ENCODE measurements at regions not wholly inside any gene's neighbourhood (a gene's known extent, or its start where the extent isn't known, plus 50 kb on each side); places are given as distances from the start of the nearest gene placed in this dataset.

DNA sequence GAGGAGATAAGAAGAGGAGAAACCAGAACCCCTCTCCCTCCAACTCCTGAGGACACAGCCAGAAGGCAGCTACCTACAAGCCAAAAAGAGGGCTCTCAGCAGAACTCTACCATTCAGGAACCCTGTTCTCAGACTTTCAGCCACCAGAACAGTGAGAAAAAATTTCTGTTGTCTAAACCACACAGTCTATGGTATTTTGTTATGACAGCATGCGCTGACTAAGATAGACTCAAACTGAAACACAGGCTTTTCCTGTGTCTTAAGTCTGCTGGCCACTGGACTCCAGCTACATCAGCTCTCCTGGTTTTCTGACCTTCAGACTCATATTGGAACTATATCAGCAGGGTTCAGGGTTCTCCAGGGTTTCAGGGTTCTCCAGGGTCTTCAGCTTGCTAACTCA, 126.5 kb upstream of the TNFSF4 start:
- intact Hi-C loops (cut with DNase I): no loop called here

DNA sequence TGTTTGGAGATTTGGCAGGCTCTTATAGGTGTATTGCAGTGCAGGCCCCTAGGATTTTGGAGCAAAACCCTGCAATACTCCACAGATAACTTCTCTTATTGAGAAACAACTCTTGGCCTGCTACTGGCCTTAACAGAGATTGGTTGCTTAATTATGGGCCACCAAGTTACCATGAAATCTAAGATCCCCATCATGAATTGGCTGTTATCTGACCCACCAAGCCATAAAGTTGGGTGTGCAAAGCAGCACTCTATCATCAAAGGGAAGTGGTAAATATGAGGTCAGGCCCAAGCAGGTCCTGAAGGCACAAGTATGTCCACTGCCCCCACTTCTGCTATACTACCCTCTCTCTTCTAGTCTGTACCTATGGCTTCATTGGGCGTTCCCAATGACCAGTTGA, 130.0 kb upstream of the TNFSF4 start:
- intact Hi-C loops (cut with DNase I): no loop called here

More for the DNA sequence above, 126.5 kb upstream of the TNFSF4 start:
- H3K4me1 ChIP-seq: peaks cover 3 to 34% (median 14%) of the 10 kb centered on the region in 12 donors
- H3K9me3 ChIP-seq: no peaks in the 10 kb centered on the region
- no peak for ATAC-seq
- TF ChIP-seq, protein P1, sequence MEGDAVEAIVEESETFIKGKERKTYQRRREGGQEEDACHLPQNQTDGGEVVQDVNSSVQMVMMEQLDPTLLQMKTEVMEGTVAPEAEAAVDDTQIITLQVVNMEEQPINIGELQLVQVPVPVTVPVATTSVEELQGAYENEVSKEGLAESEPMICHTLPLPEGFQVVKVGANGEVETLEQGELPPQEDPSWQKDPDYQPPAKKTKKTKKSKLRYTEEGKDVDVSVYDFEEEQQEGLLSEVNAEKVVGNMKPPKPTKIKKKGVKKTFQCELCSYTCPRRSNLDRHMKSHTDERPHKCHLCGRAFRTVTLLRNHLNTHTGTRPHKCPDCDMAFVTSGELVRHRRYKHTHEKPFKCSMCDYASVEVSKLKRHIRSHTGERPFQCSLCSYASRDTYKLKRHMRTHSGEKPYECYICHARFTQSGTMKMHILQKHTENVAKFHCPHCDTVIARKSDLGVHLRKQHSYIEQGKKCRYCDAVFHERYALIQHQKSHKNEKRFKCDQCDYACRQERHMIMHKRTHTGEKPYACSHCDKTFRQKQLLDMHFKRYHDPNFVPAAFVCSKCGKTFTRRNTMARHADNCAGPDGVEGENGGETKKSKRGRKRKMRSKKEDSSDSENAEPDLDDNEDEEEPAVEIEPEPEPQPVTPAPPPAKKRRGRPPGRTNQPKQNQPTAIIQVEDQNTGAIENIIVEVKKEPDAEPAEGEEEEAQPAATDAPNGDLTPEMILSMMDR (IDR thresholded peaks at IDR 0.05): no peak
- TF ChIP-seq POLR2A (IDR thresholded peaks at IDR 0.05): no peak
- no peak overlapping the region for H3K27ac ChIP-seq
- no peak for DNase-seq
- no peak overlapping the region for H3K4me3 ChIP-seq
- H3K36me3 ChIP-seq: no peaks in the 10 kb centered on the region
- no peaks in the 10 kb centered on the region for H3K27me3 ChIP-seq
- WGBS, 4 donors: 92 to 100% (median 98%) methylated on average over 1 of the region's 1 CpG

DNA sequence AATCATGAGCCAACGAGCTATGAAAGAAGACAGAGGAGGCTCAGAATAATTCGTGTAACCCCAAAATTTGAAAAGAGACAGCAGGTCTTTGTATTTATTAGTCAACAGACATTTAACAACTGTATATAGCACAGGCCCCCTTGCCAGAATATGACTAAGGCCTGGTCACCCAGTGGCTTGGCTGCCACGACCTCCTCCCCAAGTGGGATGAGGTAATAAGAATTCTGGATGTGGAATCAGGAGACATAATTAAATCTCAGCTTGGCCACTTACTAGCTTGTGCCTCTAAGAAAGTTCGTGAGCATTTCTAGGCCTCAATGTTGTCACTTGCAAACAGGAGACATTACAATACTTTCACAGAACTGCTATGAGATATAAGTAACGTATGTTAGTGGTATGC, 134.2 kb upstream of the TNFSF4 start:
- Histone ChIP-seq H3K27me3 (no peaks in the 10 kb centered on the region), H3K36me3 (no peaks in the 10 kb centered on the region), H3K27ac (peak overlapping the region in 1 of 12 donors; percentile 5), H3K4me1 (peaks cover 0 to 19% (median 5%) of the 10 kb centered on the region in 12 donors), H3K4me3 (no peak overlapping the region), H3K9me3 (no peaks in the 10 kb centered on the region)
- intact Hi-C loops (cut with DNase I): no loop called here
- WGBS, 4 donors: 46 to 61% (median 54%) methylated on average over 5 of the region's 5 CpGs
- ATAC-seq: peak in 3 of 4 donors; percentile 82 to 95 (median 83)
- peak in 3 of 5 donors; percentile 23 to 60 (median 57) for DNase-seq
- no peak for TF ChIP-seq POLR2A (IDR thresholded peaks at IDR 0.05)
- TF ChIP-seq, protein P1 (IDR thresholded peaks at IDR 0.05): no peak

More for the DNA sequence above, 130.0 kb upstream of the TNFSF4 start:
- DNase-seq: no peak
- H3K27me3 ChIP-seq: no peaks in the 10 kb centered on the region
- 29 to 100% (median 77%) methylated on average over 1 of the region's 1 CpG for WGBS, 4 donors
- TF ChIP-seq, protein P1 (IDR thresholded peaks at IDR 0.05): no peak
- TF ChIP-seq POLR2A (IDR thresholded peaks at IDR 0.05): no peak
- ATAC-seq: no peak
- no peaks in the 10 kb centered on the region for H3K9me3 ChIP-seq
- no peak overlapping the region for H3K4me3 ChIP-seq
- H3K36me3 ChIP-seq: no peaks in the 10 kb centered on the region
- H3K4me1 ChIP-seq: peaks cover 0 to 18% (median 5%) of the 10 kb centered on the region in 12 donors
- no peak overlapping the region for H3K27ac ChIP-seq

DNA sequence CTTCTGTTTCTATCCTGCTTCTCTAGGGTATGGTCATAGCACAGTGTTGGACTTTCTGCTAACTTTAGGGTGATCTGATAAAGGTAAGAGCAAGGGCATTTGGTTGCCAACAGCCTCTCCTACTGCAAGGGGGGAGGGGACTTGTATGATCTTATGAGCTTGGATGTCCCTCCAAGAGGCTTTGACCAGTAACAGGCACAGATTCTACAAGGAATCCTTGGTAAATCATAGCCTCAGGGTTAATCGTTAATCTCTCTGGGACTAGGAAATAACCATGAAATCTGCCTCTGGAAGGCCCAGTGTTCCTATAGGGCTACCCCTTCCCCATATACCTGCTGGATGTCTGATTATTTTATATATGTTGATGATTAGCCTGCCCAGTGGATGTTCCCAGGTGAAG, 134.8 kb upstream of the TNFSF4 start:
- no peaks in the 10 kb centered on the region for H3K36me3 ChIP-seq
- DNase-seq: no peak
- 89 to 100% (median 93%) methylated on average over 1 of the region's 1 CpG for whole genome bisulfite sequencing, 4 donors
- no peak for ATAC-seq
- no peaks in the 10 kb centered on the region for H3K9me3 ChIP-seq
- TF ChIP-seq POLR2A (IDR thresholded peaks at IDR 0.05): no peak
- TF ChIP-seq, protein P1 (IDR thresholded peaks at IDR 0.05): no peak
- peaks cover 0 to 19% (median 5%) of the 10 kb centered on the region in 12 donors for H3K4me1 ChIP-seq
- intact Hi-C loops (cut with DNase I): no loop called here
- no peak overlapping the region for H3K4me3 ChIP-seq
- peak overlapping the region in 2 of 12 donors; percentile 5 to 49 for H3K27ac ChIP-seq
- no peaks in the 10 kb centered on the region for H3K27me3 ChIP-seq

Measured in heart left ventricle (tissue), 16 donors.